Right lobe of liver (tissue), 4 donors: ENCODE measurements at regions not wholly inside any gene's neighbourhood (a gene's known extent, or its start where the extent isn't known, plus 50 kb on each side); places are given as distances from the start of the nearest gene placed in this dataset.

Experiments
- CTCF ChIP-seq, 4 donors: fragments of 200-600 bp in 3 of 4; fragments of 450-650 bp in 1 of 4; IDR thresholded peaks; one replicate each; pipeline versions ENCODE4 v1.5.1 to v1.8.0; 2016 to 2022; ENCODE audit warnings: antibody characterized with exemption in 4 of 4, mild to moderate bottlenecking in 2 of 4
- POLR2A ChIP-seq: fragments of 450-650 bp; IDR thresholded peaks from one replicate; pipeline ENCODE4 v1.6.1; 2017; ENCODE audit warnings: antibody characterized with exemption, mild to moderate bottlenecking
- donor health status: DM: no; HTN: no; CAD: no.
- donor health status: DM: no; HTN: no; CAD: no.
- donor health status: DM: no; HTN: yes; CAD: no.

- TF ChIP-seq CTCF (IDR thresholded peaks at IDR 0.05) (no peak), POLR2A (no peak)
Measured at GRCh38 chr18:6546229-6546628, 131.5 kb upstream of the L3MBTL4 start.
